ENCODE measurements at regions not wholly inside any gene's neighbourhood (a gene's known extent, or its start where the extent isn't known, plus 50 kb on each side); places are given as distances from the start of the nearest gene placed in this dataset.
A peak's percentile ranks its signal among the peaks of the same experiment; 100 is the strongest.
"Not testable (repeated sequence)": the region's sequence is repeated elsewhere in the genome, so short reads cannot be mapped to it uniquely, and the experiment has no call there.

DNA sequence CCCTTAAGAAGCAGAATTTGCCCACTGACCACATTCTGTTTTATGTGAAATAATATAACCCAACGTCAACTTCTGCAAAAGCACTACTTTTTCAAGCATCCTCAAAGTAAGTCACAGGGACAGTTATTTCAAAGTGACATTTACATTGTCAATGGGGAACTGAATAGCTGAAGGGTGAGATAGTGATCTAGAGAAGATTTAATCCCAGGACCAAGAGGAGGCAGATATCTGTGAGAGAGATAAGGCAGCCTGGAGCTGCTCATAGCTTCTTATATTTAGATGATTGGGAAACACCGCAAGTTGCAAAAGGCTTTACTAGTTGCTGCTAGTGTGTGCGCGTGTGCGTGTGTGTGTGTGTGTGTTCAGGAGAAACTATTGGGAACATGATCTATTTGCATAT is 210.4 kb upstream of the RFX3 start:
- ATAC-seq (no peak), DNase-seq (ENCODE audit: low spot score in 2 of 2) (no peak)
- no peaks in the 10 kb centered on the region for H3K36me3 Mint-ChIP-seq
- H3K27ac Mint-ChIP-seq, result no peak overlapping the region
- H3K9me3 Mint-ChIP-seq, result no peaks in the 10 kb centered on the region

DNA sequence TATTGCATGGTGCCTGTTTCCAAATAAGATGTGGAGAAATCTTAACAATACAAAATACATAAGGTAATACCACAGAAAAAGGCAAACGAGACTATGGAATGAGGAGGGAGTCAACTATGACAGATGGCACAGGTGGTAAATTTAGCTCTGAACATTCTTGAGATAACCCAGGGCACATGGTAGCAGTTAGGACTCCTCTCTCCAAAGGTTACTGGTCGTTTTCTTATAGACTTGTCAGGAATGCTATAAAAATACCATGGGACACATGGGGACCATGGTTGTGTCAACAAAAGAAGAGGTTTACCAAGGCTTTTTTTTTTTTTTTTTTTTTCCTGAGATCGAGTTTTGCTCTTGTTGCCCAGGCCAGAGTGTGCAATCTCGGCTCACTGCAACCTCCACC is 209.4 kb upstream of the RFX3 start:
- no peaks in the 10 kb centered on the region for H3K36me3 Mint-ChIP-seq
- H3K27ac Mint-ChIP-seq, result no peak overlapping the region
- DNase-seq (ENCODE audit: low spot score in 2 of 2), result no peak
- ATAC-seq, result no peak
- H3K9me3 Mint-ChIP-seq, result no peaks in the 10 kb centered on the region

DNA sequence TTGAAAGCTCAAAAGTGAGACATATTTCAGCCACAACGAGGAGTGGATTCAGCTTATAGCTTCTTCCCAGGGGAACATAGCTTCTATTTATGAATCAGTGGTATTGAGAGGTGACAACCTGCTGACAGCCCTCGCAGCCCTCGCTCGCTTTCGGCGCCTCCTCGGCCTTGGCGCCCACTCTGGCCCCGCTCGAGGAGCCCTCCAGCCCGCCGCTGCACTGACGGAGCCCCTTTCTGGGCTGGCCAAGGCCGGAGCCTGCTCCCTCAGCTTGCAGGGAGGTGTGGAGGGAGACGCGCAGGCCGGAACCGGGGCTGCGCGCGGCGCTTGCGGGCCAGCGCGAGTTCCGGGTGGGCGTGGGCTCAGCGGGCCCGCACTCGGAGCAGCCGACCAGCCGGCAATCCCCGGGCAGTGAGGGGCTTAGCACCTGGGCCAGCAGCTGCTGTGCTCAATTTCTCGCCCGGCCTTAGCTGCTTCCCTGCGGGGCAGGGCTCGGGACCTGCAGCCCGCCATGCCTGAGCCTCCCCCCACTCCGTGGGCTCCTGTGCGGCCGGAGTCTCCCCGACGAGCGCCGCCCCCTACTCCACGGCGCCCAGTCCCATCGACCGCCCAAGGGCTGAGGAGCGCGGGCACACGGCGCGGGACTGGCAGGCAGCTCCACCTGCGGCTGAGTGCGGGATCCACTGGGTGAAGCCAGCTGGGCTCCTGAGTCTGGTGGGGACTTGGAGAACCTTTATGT is 207.9 kb upstream of the RFX3 start:
- not testable (repeated sequence) for DNase-seq (ENCODE audit: low spot score in 2 of 2); H3K36me3 Mint-ChIP-seq; ATAC-seq; H3K27ac Mint-ChIP-seq; H3K9me3 Mint-ChIP-seq

DNA sequence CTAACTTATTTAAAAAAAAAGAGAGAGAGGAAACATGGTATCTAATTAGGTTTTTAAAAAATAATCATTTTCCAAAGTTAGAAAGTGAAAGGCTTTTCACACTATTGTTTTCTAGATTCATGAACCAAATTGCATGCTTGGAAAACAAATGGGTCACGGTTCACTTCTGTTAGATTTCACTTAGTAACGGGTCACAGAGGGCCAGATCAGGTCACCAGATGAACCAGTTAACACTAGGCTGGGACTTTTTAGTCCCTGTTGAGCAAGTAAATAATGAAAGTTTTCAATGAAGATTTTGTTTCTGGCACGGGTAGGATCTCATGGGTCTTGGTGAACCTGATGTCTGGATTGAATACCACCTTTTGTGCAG is 207.2 kb upstream of the RFX3 start:
- Mint-ChIP-seq H3K27ac (no peak overlapping the region), H3K9me3 (no peaks in the 10 kb centered on the region), H3K36me3 (no peaks in the 10 kb centered on the region)
- DNase-seq (ENCODE audit: low spot score in 2 of 2) (no peak), ATAC-seq (no peak)

DNA sequence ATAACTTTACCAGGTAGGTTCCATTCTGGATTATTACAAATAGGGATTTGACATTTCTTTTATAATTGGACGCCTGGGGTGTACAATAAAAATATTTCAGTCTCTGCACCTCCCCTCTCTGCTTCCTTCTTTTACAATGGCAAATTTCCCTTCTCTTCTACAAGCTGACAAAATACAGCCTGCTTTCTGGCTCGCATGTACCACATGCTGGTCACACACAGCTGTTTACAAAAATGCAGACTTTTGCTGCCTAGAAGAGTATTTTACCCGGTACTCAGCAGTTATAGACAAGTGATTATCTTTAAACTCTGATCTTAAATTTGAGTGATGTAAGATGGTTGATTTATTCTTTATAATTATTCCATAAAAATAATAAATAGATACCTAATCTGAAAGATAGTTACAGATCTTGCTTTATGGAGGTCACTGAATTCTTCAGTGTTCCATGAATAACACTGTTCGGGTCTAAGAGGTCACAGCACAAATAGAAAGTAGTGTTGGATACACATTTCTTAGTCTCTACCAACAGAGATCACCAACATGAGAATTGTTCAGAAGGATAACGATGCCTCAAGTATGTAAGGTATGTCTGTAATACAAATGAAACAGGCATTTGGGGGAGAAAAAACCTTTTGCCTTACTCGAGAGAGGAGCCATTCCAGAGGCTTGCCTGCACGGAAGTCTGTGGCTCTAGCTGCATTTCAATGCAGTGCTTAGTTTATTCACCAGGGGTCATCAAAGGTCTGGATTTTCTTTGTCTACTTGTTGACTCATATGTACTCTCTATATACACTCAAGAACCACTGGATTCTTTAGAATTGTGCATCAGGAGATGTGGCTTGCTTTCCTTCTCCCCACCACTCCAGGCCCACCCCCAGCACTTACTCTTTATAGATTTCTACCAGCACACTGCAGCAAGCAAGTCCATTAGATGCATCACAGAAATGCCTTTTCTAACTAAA is 206.6 kb upstream of the RFX3 start:
- no peaks in the 10 kb centered on the region for H3K9me3 Mint-ChIP-seq
- ATAC-seq (peak; percentile 90), DNase-seq (ENCODE audit: low spot score in 2 of 2) (peak in 1 of 2 donors; percentile 56)
- no peak overlapping the region for H3K27ac Mint-ChIP-seq
- H3K36me3 Mint-ChIP-seq, result no peaks in the 10 kb centered on the region

DNA sequence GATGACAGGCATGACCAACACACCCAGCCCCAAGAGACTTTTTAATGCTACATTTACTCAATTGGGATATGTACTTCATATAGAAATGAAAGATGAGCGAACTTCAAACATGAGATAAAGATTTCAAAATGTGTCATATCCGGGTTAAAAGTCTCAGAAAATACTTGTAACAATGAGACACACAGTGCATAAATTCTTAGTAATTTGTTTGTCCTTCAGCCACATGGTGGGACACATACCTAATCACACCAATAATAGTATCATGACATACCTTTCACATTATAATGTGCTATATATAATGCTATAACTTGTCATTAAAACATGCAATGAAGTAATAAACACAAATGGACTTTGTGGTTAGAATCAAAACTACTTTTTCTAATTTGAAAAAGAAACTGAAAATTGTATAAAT is 204.7 kb upstream of the RFX3 start:
- ATAC-seq (peak; percentile 19 to 66), DNase-seq (ENCODE audit: low spot score in 2 of 2) (no peak)
- H3K36me3 Mint-ChIP-seq, result no peaks in the 10 kb centered on the region
- H3K27ac Mint-ChIP-seq, result peak overlapping the region in 1 of 2 donors; percentile 62
- H3K9me3 Mint-ChIP-seq, result no peaks in the 10 kb centered on the region

DNA sequence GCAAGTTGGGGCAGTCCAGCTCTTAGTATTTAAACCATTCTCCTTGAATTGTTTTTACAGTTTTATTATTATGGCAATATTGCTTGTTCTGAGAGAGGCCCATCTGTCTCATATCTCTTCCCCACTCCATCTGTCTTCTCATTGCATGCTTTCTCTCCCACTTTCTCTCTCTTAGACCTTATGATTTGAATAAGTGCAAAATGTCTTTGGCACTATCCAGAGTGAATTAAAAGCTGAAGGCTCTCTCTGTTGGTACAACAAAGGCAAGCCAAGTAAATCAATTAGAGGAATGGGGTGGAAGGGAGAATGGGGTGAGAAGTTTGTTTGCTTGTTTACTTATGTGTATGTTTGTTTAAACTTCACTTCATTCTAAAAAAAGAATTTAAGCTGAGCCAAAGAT is 195.3 kb upstream of the RFX3 start:
- Mint-ChIP-seq H3K9me3 (peaks cover 0 to 2% of the 10 kb centered on the region in 2 donors), H3K36me3 (no peaks in the 10 kb centered on the region), H3K27ac (no peak overlapping the region)
- ATAC-seq, result no peak
- no peak for DNase-seq (ENCODE audit: low spot score in 2 of 2)

DNA sequence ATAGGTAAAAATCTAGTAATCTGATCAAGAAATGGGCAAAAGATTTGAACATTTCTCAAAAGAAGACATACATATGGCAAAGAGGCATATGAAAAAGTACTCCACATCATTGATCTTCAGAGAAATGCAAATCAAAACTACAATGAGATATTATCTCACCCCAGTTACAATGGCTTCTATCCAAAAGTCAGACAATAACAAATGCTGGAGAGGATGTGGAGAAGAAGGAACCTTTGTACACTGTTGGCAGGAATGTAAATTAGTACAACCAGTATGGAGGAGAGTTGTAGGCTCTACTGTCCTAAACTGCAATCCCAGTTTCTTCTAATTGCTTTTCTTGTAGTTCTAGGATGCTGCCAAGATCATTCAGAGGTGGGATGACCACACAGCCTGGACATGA is 193.5 kb upstream of the RFX3 start:
- H3K9me3 Mint-ChIP-seq, result peaks cover 0 to 8% of the 10 kb centered on the region in 2 donors
- ATAC-seq (no peak), DNase-seq (ENCODE audit: low spot score in 2 of 2) (no peak)
- H3K27ac Mint-ChIP-seq, result no peak overlapping the region
- H3K36me3 Mint-ChIP-seq, result peaks cover 0 to 6% of the 10 kb centered on the region in 2 donors

DNA sequence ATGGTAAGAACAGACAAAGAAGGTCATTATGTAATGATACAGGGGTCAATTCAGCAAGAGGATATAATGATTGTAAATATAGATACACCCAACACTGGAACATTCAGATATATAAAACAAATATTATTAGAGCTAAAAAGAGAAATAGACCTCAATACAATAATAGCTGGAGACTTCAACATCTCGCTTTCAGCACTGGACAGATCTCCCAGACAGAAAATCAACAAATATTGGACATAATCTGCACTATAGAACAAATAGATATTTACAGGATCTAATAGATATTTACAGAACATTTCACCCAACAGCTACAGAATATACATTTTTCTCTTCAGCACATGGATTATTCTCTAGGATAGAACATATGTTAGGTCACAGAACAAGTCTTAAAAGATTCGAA is 190.6 kb upstream of the RFX3 start:
- DNase-seq (ENCODE audit: low spot score in 2 of 2) (no peak), ATAC-seq (no peak)
- Mint-ChIP-seq H3K9me3 (peaks cover 0 to 8% of the 10 kb centered on the region in 2 donors), H3K36me3 (peaks cover 0 to 6% of the 10 kb centered on the region in 2 donors), H3K27ac (no peak overlapping the region)

DNA sequence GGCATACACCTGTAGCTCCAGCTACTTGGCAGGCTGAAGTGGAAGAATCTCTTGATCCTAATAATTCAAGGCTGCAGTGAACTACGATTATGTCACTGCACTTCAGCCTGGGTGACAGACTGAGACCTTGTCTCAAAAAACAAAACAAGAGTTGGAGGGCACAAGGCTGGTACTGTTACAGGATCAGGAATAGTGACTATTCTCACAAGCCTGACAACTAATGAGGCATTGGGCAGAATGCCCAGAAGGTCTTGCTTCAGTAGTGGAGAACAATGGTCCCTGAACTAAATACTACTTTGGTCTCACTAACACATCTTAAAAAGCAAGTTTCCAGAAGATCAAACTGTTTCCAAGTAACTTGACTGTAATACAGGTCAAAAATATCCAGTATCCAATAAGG is 182.9 kb upstream of the RFX3 start:
- DNase-seq (ENCODE audit: low spot score in 2 of 2), result no peak
- H3K27ac Mint-ChIP-seq, result no peak overlapping the region
- no peak for ATAC-seq

DNA sequence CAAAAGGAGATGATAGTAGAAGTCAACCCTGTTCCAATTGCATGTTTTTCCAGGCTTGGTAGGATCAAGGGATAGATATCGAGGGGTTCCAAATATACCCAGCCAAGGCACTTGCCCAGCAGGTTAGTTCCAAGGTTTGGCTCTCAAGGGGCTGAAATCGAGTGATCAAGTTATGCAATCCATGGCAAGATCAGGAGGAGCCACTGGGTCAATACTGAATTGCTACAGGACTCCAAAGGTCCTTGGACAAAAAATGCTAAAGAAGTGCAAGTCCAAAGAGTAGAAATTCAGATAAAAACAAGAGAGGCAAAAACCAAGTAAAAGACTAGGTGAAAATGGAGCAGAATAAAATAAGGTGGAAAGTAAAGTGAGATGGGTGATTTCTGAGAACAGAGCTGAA is 179.1 kb upstream of the RFX3 start:
- no peaks in the 10 kb centered on the region for H3K36me3 Mint-ChIP-seq
- H3K9me3 Mint-ChIP-seq, result no peaks in the 10 kb centered on the region
- no peak for DNase-seq (ENCODE audit: low spot score in 2 of 2)
- H3K27ac Mint-ChIP-seq, result no peak overlapping the region
- no peak for ATAC-seq

More for the DNA sequence above, 182.9 kb upstream of the RFX3 start:
- no peaks in the 10 kb centered on the region for H3K36me3 Mint-ChIP-seq
- H3K9me3 Mint-ChIP-seq, result no peaks in the 10 kb centered on the region

DNA sequence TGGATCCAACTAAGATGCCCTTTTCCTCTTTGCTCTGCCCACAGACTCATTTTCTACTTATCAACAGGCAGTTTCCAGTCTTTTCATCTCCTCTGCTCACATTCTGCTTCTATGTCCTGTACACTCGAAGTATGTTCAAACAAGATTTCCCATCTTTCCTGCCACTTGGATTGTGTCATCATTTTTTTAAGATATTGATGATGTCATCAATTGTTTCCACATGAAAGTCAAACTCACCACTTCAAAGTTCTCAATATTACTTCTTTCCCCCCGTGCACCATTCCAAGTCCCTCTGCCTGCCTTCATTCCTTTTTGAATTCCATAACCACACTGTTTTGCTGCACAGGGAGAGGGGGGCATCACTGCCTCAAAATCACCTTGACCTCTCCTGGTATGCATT is 175.0 kb upstream of the RFX3 start:
- no peaks in the 10 kb centered on the region for H3K9me3 Mint-ChIP-seq
- H3K27ac Mint-ChIP-seq, result no peak overlapping the region
- DNase-seq (ENCODE audit: low spot score in 2 of 2), result no peak
- no peaks in the 10 kb centered on the region for H3K36me3 Mint-ChIP-seq
- no peak for ATAC-seq

DNA sequence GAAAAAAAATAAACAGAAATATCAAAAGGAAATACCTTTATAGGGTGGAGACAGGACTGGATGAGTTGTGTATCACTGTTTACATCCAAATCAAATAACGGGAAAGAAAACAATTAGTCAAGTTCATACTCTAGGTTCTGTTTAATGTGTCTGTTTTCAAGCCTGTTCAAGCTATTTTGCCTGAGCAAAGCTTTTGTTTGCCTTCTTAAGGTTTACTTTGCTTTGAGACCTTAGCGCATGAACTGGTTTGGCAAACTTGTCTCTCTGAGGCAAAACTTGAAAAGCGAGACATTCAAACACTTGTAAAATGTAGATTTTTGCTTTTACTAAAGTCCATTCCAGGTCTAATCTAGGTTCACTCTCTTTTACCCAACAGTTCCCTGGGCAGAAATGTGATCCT is 174.1 kb upstream of the RFX3 start:
- ATAC-seq, result no peak
- H3K9me3 Mint-ChIP-seq, result no peaks in the 10 kb centered on the region
- DNase-seq (ENCODE audit: low spot score in 2 of 2), result no peak
- H3K27ac Mint-ChIP-seq, result no peak overlapping the region
- no peaks in the 10 kb centered on the region for H3K36me3 Mint-ChIP-seq

DNA sequence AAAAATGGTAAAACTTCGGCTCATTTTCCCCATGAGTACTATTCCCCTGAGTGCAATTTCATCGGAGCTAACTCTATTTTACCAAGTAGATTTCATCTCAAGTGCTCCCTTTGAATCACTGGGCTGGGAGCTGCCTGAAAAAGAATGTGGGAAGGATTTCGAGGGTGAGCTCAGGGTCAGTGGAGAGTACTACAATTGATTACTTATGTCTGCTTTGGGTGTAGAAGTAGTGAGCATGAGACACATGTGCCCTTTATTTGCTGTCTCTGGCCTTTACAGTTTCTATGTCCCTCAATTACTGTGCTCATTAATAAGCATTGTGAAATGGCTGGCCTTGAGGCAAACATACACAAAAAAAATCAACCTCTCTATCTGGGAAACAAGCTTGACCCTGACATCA is 172.7 kb upstream of the RFX3 start:
- Mint-ChIP-seq H3K9me3 (no peaks in the 10 kb centered on the region), H3K27ac (no peak overlapping the region), H3K36me3 (peaks cover 0 to 6% of the 10 kb centered on the region in 2 donors)
- ATAC-seq (no peak), DNase-seq (ENCODE audit: low spot score in 2 of 2) (no peak)

DNA sequence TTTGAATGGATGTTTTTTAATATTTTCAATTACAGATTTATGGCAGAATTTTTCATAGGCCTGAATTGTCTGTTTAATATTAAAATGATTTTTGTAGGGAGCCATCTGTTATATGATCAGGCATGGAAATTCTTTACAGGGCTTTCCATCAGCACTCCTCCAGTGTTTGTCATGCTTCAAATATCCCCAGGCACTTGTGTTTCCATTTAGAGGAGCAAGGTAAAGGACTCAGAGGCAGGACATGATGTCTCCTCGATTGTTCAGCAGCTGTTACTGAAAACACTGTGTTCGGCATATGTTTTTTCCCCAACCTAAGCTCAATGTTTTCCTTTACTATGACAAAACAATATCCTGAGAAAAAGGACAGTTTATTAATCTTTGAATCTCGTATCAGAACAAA is 172.3 kb upstream of the RFX3 start:
- DNase-seq (ENCODE audit: low spot score in 2 of 2) (no peak), ATAC-seq (no peak)
- no peaks in the 10 kb centered on the region for H3K9me3 Mint-ChIP-seq
- H3K27ac Mint-ChIP-seq, result no peak overlapping the region
- peaks cover 0 to 6% of the 10 kb centered on the region in 2 donors for H3K36me3 Mint-ChIP-seq

DNA sequence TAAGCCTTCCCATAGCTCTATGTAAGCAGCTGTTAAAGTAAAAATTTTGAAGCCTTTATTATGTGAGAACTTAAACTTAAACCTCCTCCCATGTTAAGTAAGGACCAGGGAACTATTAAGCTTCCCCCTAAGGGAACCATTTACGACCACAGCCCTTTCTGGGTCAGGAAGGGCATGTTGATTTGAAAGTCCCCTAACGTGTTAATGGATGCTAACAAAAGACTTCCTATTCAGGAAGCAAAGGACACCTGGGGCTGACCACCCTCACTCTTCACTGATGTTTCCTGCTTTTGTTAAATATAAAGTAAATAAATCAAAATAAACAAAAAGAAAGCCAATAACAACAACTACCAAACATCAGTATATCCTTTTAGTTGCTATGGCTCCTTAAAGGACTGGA is 170.6 kb upstream of the RFX3 start:
- Mint-ChIP-seq H3K9me3 (peaks cover 0 to 4% of the 10 kb centered on the region in 2 donors), H3K27ac (no peak overlapping the region), H3K36me3 (peaks cover 0 to 11% of the 10 kb centered on the region in 2 donors)
- DNase-seq (ENCODE audit: low spot score in 2 of 2) (no peak), ATAC-seq (no peak)

DNA sequence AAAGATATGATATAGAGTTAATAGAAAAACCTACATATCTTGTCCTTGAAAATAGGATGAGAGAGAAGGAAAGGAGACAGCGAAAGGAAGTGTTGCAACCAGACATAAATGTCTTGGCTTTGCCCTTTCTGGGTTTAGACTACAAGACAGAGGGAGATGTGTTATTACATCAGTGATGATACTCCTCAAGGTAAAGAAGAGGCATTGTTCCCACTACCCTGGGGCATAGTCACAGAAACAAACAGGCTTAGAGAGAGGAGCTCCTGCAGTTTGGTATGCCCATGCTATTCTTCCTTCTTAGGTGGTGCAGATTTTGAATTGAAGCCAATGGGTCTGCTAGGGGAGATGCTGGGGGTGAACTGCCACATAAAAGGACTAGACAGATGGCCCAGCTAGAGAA is 166.8 kb upstream of the RFX3 start:
- Mint-ChIP-seq H3K27ac (no peak overlapping the region), H3K9me3 (peaks cover 0 to 4% of the 10 kb centered on the region in 2 donors), H3K36me3 (peaks cover 0 to 11% of the 10 kb centered on the region in 2 donors)
- no peak for DNase-seq (ENCODE audit: low spot score in 2 of 2)
- no peak for ATAC-seq

DNA sequence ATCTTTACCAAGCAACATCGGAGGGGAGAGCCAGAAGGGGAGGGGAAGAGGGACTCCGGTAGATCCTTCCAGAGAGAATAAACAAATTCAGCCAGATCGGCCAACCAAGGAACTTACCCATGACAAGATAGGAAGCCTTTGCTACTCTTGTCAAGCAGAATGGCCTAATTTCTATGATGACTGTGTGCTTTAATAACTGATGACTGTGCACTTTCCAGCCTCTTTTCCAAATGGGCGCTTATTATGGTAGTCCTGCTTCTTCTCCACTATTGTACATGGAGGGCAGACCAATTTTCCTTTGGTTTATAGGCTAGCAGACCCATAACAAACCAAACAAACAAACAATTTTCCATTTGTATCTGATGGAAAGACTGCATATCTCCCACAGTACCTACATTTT is 163.8 kb upstream of the RFX3 start:
- no peak overlapping the region for H3K27ac Mint-ChIP-seq
- peaks cover 6 to 11% of the 10 kb centered on the region in 2 donors for H3K36me3 Mint-ChIP-seq
- no peak for ATAC-seq
- DNase-seq (ENCODE audit: low spot score in 2 of 2), result no peak
- H3K9me3 Mint-ChIP-seq, result peaks cover 0 to 4% of the 10 kb centered on the region in 2 donors

All from activated naive CD4-positive, alpha-beta T cell treated with anti-CD3 and anti-CD28 coated beads, Interleukin-2, amount 50 U/mL, for 72 hours (primary cell).